ENCODE measurements at regions not wholly inside any gene's neighbourhood (a gene's known extent, or its start where the extent isn't known, plus 50 kb on each side); places are given as distances from the start of the nearest gene placed in this dataset.
"Not testable (repeated sequence)": the region's sequence is repeated elsewhere in the genome, so short reads cannot be mapped to it uniquely, and the experiment has no call there.

DNA sequence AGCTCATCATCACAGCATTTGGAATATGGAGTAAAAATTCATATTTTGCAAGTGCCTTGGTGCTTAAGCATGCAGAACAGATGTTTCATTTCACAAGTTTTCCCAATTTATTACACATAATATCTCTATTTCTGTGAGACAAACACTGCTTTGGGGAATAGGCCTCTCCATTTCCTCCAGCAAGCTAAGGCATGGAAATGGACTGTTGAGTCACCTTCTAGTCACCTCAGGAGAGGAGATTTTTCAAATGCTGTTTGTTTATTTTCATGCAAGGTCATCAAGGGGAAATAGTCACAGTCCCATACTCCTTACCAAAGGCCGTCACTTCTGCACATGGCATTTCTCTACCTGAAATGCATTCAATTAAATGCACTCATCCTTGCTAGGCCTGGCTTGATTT, 57.4 kb upstream of the NUTM2D start:
- DNase-seq = not testable (repeated sequence)

DNA sequence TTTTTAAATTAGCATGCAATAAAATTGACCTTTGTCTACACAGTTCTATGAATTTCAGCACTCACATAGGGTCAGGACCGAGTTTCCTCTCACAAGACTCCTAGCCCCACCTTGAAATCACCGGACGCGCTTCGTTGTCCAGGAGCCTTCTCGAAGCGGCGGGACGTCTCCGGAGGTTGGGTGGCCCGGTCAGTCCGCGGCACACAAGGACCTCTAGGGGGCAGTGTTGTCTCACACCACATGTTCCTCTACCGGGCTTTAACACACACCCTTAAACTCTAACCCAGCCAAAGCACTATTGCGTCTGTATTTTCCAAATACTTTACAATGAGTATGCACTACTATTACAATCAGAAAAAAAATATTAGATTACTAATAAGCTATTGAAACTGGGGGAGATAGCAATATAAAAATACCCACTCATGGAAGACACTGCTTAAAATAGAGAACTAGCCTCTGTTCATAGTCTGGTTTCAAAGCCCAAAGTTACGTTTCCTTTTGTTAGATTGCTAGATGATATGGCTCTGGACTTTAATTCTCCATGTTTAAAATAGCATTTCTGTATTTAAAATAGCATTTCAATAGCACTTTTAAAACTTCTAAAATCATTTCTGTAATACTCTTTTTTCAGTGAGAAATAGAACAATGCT, 56.0 kb upstream of the NUTM2D start:
- DNase-seq = peak; percentile 25 to 43

- DNase-seq = not testable (repeated sequence)
These were observed 55.4 kb upstream of the NUTM2D start for GRCh38 chr10:87302132-87302531.

DNA sequence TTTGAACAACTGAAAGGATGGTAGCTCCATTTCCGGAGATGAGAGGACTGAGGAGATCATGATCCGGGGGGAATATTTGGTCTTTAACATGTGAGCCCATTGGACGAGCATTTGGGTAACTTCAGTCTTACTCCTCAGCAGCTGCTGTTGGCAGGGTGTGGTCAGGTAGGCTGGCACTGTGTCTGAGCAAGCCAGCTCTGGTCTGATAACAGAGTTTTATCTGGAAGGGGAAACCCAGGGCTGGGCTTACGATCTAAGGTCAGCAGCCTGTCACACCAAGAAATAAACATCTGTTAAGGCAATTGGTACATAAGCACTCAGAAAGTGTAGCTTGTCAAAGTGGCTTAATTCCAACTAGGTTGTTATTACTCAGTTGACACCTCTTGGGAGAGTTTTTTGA, 53.8 kb upstream of the NUTM2D start:
- DNase-seq = not testable (repeated sequence)

GRCh38 chr10:87306681-87307080, 50.9 kb upstream of the NUTM2D start:
- DNase-seq = not testable (repeated sequence)

All from stimulated activated CD4-positive, alpha-beta T cell treated with anti-CD3 and anti-CD28 coated beads, Interleukin-2, amount 100 ng/mL, for 48 hours (primary cell).